Activated naive CD8-positive, alpha-beta T cell treated with anti-CD3 and anti-CD28 coated beads, Interleukin-2, amount 50 U/mL, for 24 hours (primary cell): ENCODE measurements at regions not wholly inside any gene's neighbourhood (a gene's known extent, or its start where the extent isn't known, plus 50 kb on each side); places are given as distances from the start of the nearest gene placed in this dataset.
"Not testable (repeated sequence)": the region's sequence is repeated elsewhere in the genome, so short reads cannot be mapped to it uniquely, and the experiment has no call there.

Experiments
- ATAC-seq: fragments of 150-1000 bp; cut with Tn5 transposase; one replicate; pipeline ENCODE4 v1.10.0; 2021
- DNase-seq: peaks from one replicate; pipeline ENCODE4 v3.0.0; 2021
- H3K27ac Mint-ChIP-seq: one replicate; pipeline ENCODE4 v1.8.0; 2021; ENCODE audit warnings: mild to moderate bottlenecking, mixed read lengths
- H3K27me3 Mint-ChIP-seq: one replicate; pipeline ENCODE4 v1.8.0; 2021; ENCODE audit warnings: mixed read lengths
- H3K36me3 Mint-ChIP-seq: one replicate; pipeline ENCODE4 v1.8.0; 2021; ENCODE audit warnings: low read depth, mixed read lengths
- H3K4me1 Mint-ChIP-seq: one replicate; pipeline ENCODE4 v1.8.0; 2021; ENCODE audit warnings: mixed read lengths
- H3K4me3 Mint-ChIP-seq: one replicate; pipeline ENCODE4 v1.8.0; 2021; ENCODE audit warnings: mild to moderate bottlenecking, moderate library complexity, mixed read lengths
- H3K9me3 Mint-ChIP-seq: one replicate; pipeline ENCODE4 v1.8.0; 2021; ENCODE audit warnings: mixed read lengths

DNA sequence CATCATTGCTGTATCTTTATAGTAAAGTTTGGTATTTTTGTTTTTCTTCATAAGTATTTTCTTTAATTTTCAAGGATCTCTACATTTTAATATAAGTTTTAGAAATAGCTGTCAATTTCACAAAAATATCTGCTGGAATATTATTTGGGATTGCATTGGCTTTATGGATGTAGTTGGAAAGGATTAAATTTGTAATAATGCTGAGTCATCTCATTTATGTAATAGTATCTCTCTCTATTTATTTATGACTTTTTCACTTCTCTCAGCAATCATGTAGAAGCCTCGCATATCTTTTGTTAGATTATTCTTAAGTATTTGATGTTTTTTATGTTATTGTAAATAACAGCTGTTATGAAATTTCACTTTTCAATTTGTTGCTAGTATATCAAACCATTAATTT is 223.1 kb upstream of the POGK start:
- no peaks in the 10 kb centered on the region for H3K4me1 Mint-ChIP-seq
- H3K4me3 Mint-ChIP-seq, result no peak overlapping the region
- peaks cover 7% of the 10 kb centered on the region for H3K27me3 Mint-ChIP-seq
- ATAC-seq (no peak), DNase-seq (no peak)
- H3K36me3 Mint-ChIP-seq, result no peaks in the 10 kb centered on the region
- H3K27ac Mint-ChIP-seq, result no peak overlapping the region
- no peaks in the 10 kb centered on the region for H3K9me3 Mint-ChIP-seq

GRCh38 chr1:166626711-166627110 is 212.6 kb upstream of the POGK start:
- ATAC-seq (no peak), DNase-seq (no peak)
- Mint-ChIP-seq H3K9me3 (no peaks in the 10 kb centered on the region), H3K27ac (no peak overlapping the region), H3K4me1 (no peaks in the 10 kb centered on the region), H3K36me3 (no peaks in the 10 kb centered on the region), H3K4me3 (no peak overlapping the region), H3K27me3 (no peaks in the 10 kb centered on the region)

GRCh38 chr1:166627558-166627957 is 211.7 kb upstream of the POGK start:
- H3K36me3 Mint-ChIP-seq, result no peaks in the 10 kb centered on the region
- H3K4me3 Mint-ChIP-seq, result no peak overlapping the region
- H3K27me3 Mint-ChIP-seq, result no peaks in the 10 kb centered on the region
- H3K9me3 Mint-ChIP-seq, result no peaks in the 10 kb centered on the region
- ATAC-seq, result no peak
- H3K27ac Mint-ChIP-seq, result no peak overlapping the region
- no peaks in the 10 kb centered on the region for H3K4me1 Mint-ChIP-seq
- no peak for DNase-seq

DNA sequence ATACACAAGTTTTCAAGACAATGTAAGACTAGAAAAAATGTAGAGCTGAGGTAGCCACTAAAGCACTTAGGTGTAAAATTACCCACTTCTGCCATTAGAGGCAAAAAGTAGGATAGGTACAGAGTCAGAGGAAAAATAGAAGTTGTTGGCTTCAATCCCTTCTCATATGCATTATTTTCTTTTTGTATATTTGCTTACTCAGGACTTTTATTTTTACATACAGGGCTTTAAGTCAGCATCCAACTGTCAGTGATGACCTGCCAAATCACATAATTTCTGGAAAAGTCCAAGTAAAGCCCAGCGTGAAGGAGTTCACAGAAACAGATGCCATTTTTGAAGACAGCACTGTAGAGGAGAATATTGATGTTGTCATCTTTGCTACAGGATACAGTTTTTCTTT is 211.0 kb upstream of the POGK start:
- Mint-ChIP-seq H3K4me3 (no peak overlapping the region), H3K27me3 (no peaks in the 10 kb centered on the region), H3K9me3 (no peaks in the 10 kb centered on the region), H3K4me1 (no peaks in the 10 kb centered on the region), H3K27ac (no peak overlapping the region), H3K36me3 (no peaks in the 10 kb centered on the region)
- DNase-seq (no peak), ATAC-seq (no peak)

- H3K4me3 Mint-ChIP-seq, result no peak overlapping the region
Observed at GRCh38 chr1:166629946-166630345, 209.3 kb upstream of the POGK start.

GRCh38 chr1:166630369-166630768 is 208.9 kb upstream of the POGK start:
- ATAC-seq, result no peak

More at GRCh38 chr1:166629946-166630345, 209.3 kb upstream of the POGK start:
- DNase-seq, result no peak
- Mint-ChIP-seq H3K4me1 (no peaks in the 10 kb centered on the region), H3K9me3 (no peaks in the 10 kb centered on the region), H3K27ac (no peak overlapping the region), H3K27me3 (no peaks in the 10 kb centered on the region), H3K36me3 (no peaks in the 10 kb centered on the region)
- no peak for ATAC-seq

DNA sequence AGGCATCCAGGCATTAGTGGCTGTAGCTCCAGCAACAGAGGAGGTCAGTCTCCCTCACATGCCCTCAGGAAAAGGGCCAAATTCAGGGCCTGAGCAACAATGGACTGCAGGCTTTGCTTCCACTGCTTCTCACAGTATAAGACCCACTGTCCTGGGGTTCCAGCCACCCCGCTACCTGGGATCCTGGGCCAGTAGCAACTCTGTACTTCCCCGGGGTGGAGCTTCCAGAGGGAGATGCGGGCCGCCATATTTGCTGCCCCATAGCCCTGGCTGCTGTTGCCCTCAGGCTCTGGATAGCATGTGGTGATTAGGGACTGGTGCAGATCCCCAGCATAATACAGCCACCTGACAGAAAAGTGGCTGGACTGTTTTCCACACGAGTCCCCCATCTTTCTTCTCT is 201.1 kb upstream of the POGK start:
- Mint-ChIP-seq H3K4me3 (no peak overlapping the region), H3K36me3 (no peaks in the 10 kb centered on the region), H3K9me3 (no peaks in the 10 kb centered on the region), H3K4me1 (no peaks in the 10 kb centered on the region), H3K27me3 (peaks cover 25% of the 10 kb centered on the region), H3K27ac (no peak overlapping the region)
- ATAC-seq, result no peak
- DNase-seq, result no peak

More at GRCh38 chr1:166630369-166630768, 208.9 kb upstream of the POGK start:
- no peaks in the 10 kb centered on the region for H3K4me1 Mint-ChIP-seq
- no peak overlapping the region for H3K27ac Mint-ChIP-seq
- DNase-seq, result no peak
- H3K4me3 Mint-ChIP-seq, result no peak overlapping the region
- H3K9me3 Mint-ChIP-seq, result no peaks in the 10 kb centered on the region
- H3K27me3 Mint-ChIP-seq, result no peaks in the 10 kb centered on the region
- H3K36me3 Mint-ChIP-seq, result no peaks in the 10 kb centered on the region

GRCh38 chr1:166657228-166657627 is 182.0 kb upstream of the POGK start:
- not testable (repeated sequence) for H3K27me3 Mint-ChIP-seq, H3K4me3 Mint-ChIP-seq, H3K36me3 Mint-ChIP-seq, H3K27ac Mint-ChIP-seq, DNase-seq, ATAC-seq, H3K4me1 Mint-ChIP-seq, H3K9me3 Mint-ChIP-seq

GRCh38 chr1:166666790-166667189 is 172.5 kb upstream of the POGK start:
- H3K27me3 Mint-ChIP-seq, H3K27ac Mint-ChIP-seq, ATAC-seq, H3K4me1 Mint-ChIP-seq, DNase-seq, H3K36me3 Mint-ChIP-seq, H3K9me3 Mint-ChIP-seq, H3K4me3 Mint-ChIP-seq: not testable (repeated sequence)

GRCh38 chr1:166667600-166667999 is 171.7 kb upstream of the POGK start:
- not testable (repeated sequence) for H3K27ac Mint-ChIP-seq, ATAC-seq, H3K4me3 Mint-ChIP-seq

GRCh38 chr1:166671627-166672026 is 167.6 kb upstream of the POGK start:
- no peaks in the 10 kb centered on the region for H3K36me3 Mint-ChIP-seq
- H3K4me1 Mint-ChIP-seq, result peaks cover 12% of the 10 kb centered on the region
- no peak for ATAC-seq
- no peak overlapping the region for H3K4me3 Mint-ChIP-seq
- H3K27ac Mint-ChIP-seq, result no peak overlapping the region
- H3K9me3 Mint-ChIP-seq, result peaks cover 5% of the 10 kb centered on the region
- no peaks in the 10 kb centered on the region for H3K27me3 Mint-ChIP-seq
- DNase-seq, result no peak

More at GRCh38 chr1:166667600-166667999, 171.7 kb upstream of the POGK start:
- H3K4me1 Mint-ChIP-seq, H3K9me3 Mint-ChIP-seq, H3K36me3 Mint-ChIP-seq, H3K27me3 Mint-ChIP-seq, DNase-seq: not testable (repeated sequence)

- H3K4me3 Mint-ChIP-seq, result no peak overlapping the region
- H3K4me1 Mint-ChIP-seq, result peaks cover 12% of the 10 kb centered on the region
- H3K27ac Mint-ChIP-seq, result no peak overlapping the region
- no peak for ATAC-seq
- no peaks in the 10 kb centered on the region for H3K27me3 Mint-ChIP-seq
- no peak for DNase-seq
- peaks cover 5% of the 10 kb centered on the region for H3K9me3 Mint-ChIP-seq
- H3K36me3 Mint-ChIP-seq, result no peaks in the 10 kb centered on the region
Observed at GRCh38 chr1:166673722-166674121, 165.6 kb upstream of the POGK start.

DNA sequence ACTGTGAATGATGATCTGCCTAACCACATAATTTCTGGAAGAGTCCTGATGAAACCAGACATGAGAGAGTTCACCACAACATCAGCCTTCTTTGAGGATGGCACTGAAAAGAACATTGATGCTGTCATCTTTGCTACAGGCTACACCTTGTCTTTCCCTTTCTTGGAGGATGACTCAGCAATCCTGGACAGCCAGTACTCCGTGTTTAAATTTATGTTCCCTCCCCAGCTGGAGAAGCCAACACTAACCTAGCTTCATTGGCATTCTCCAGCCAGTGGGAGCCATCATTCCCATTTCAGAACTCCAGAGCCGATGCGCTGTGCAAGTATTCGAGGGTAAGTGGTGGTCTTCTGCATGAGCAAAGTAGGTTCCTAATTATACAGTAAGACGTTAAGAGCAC is 164.1 kb upstream of the POGK start:
- no peak for ATAC-seq
- no peak overlapping the region for H3K4me3 Mint-ChIP-seq
- no peak overlapping the region for H3K27ac Mint-ChIP-seq
- peaks cover 5% of the 10 kb centered on the region for H3K9me3 Mint-ChIP-seq
- H3K36me3 Mint-ChIP-seq, result no peaks in the 10 kb centered on the region
- H3K27me3 Mint-ChIP-seq, result no peaks in the 10 kb centered on the region
- no peak for DNase-seq
- peaks cover 12% of the 10 kb centered on the region for H3K4me1 Mint-ChIP-seq

DNA sequence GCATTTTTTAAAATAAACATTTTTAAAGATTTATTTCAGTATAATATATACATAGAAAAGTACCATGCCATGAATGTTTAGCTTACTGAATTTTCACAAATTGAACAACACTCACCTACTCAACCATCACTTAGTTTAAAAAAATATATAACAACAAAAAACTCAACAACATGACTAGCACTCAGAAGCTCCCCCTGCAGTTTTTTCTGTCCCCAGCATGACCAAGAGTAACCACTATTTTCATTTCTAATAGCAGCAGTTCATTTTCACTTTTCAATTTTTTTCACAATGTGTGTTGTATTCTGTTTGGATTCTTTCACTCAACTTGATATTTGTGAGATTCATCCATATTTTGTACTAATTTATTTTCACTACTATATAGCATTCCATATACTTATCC is 162.3 kb upstream of the POGK start:
- peaks cover 5% of the 10 kb centered on the region for H3K9me3 Mint-ChIP-seq
- H3K27ac Mint-ChIP-seq, result no peak overlapping the region
- H3K4me3 Mint-ChIP-seq, result no peak overlapping the region
- H3K4me1 Mint-ChIP-seq, result peaks cover 12% of the 10 kb centered on the region
- DNase-seq (no peak), ATAC-seq (no peak)
- H3K27me3 Mint-ChIP-seq, result no peaks in the 10 kb centered on the region
- no peaks in the 10 kb centered on the region for H3K36me3 Mint-ChIP-seq

DNA sequence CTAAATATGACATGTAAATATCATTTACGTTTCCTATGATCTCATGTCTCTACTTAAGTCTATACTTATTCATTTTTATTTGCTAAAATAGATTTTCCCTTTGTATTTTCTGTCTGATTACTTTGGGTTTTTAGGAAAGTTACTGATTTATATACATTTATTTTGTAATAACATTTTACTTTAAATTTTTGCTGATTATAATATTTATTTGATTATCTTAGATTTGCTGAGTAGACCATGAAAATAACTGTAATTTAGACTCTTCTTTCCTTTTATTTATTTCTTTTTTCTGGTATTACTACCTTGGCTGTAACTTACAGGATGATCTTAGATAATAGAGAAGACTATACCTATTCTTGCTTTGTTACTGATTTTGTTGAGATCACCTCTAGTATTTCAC is 159.9 kb upstream of the POGK start:
- DNase-seq (no peak), ATAC-seq (no peak)
- Mint-ChIP-seq H3K27me3 (no peaks in the 10 kb centered on the region), H3K36me3 (no peaks in the 10 kb centered on the region), H3K9me3 (no peaks in the 10 kb centered on the region), H3K4me3 (no peak overlapping the region), H3K4me1 (no peaks in the 10 kb centered on the region), H3K27ac (no peak overlapping the region)

GRCh38 chr1:166682588-166682987 is 156.7 kb upstream of the POGK start:
- Mint-ChIP-seq H3K4me3 (no peak overlapping the region), H3K4me1 (no peaks in the 10 kb centered on the region), H3K9me3 (peaks cover 6% of the 10 kb centered on the region), H3K36me3 (no peaks in the 10 kb centered on the region), H3K27ac (no peak overlapping the region), H3K27me3 (peaks cover 6% of the 10 kb centered on the region)
- DNase-seq (no peak), ATAC-seq (no peak)
